NB4 (cell line): ENCODE measurements at regions not wholly inside any gene's neighbourhood (a gene's known extent, or its start where the extent isn't known, plus 50 kb on each side); places are given as distances from the start of the nearest gene placed in this dataset.

Experiments used
- DNase-seq: peaks from one replicate; pipeline ENCODE4 v3.0.0; 2010; ENCODE audit warnings: low read depth
- H3K4me3 ChIP-seq: one replicate; pipeline ENCODE4 v1.5.1; 2011; ENCODE audit warnings: mild to moderate bottlenecking, low read depth, low read length, moderate library complexity
- CTCF ChIP-seq: IDR thresholded peaks from one replicate; pipeline ENCODE4 v1.5.1; 2012; ENCODE audit warnings: low read depth, low read length
- MAX ChIP-seq: IDR thresholded peaks from 2 replicates; pipeline ENCODE4 v1.6.1; 2011; ENCODE audit warnings: low read depth, low read length
- MYC ChIP-seq: IDR thresholded peaks from 2 replicates; pipeline ENCODE4 v1.6.1; 2011; ENCODE audit warnings: low read depth, low read length
- POLR2A ChIP-seq: IDR thresholded peaks from 2 replicates; pipeline ENCODE4 v1.6.1; 2011; ENCODE audit warnings: mild to moderate bottlenecking; ENCODE audit not compliant: insufficient read length; ENCODE audit errors: extremely low read depth

- no peak for DNase-seq
- H3K4me3 ChIP-seq, result no peak overlapping the region
- TF ChIP-seq MAX (no peak), CTCF (no peak), POLR2A (no peak), MYC (no peak)
These were observed 510.3 kb downstream of the EPHA3 start for GRCh38 chr3:89617706-89618105.

GRCh38 chr3:89619263-89619662 lies 511.8 kb downstream of the EPHA3 start:
- TF ChIP-seq MAX (no peak), MYC (no peak)
- no peak overlapping the region for H3K4me3 ChIP-seq
- DNase-seq, result no peak

- no peak overlapping the region for H3K4me3 ChIP-seq
- TF ChIP-seq MAX (no peak), MYC (no peak), CTCF (no peak), POLR2A (no peak)
- DNase-seq, result no peak
These were observed 514.8 kb downstream of the EPHA3 start for GRCh38 chr3:89622063-89622700.

GRCh38 chr3:89624494-89624893 lies 517.1 kb downstream of the EPHA3 start:
- TF ChIP-seq POLR2A (no peak), CTCF (no peak), MAX (no peak), MYC (no peak)
- no peak for DNase-seq
- H3K4me3 ChIP-seq, result no peak overlapping the region

- no peak overlapping the region for H3K4me3 ChIP-seq
- TF ChIP-seq POLR2A (no peak), MYC (no peak), CTCF (no peak)
- no peak for DNase-seq
These were observed 518.5 kb downstream of the EPHA3 start for GRCh38 chr3:89625945-89626344.

- H3K4me3 ChIP-seq, result no peak overlapping the region
- DNase-seq, result no peak
- TF ChIP-seq CTCF (no peak), POLR2A (no peak), MAX (no peak), MYC (no peak)
These were observed 521.6 kb downstream of the EPHA3 start for GRCh38 chr3:89628856-89629670.
